SK-N-MC (cell line): ENCODE measurements at regions not wholly inside any gene's neighbourhood (a gene's known extent, or its start where the extent isn't known, plus 50 kb on each side); places are given as distances from the start of the nearest gene placed in this dataset.

Experiments
- FOXP2 ChIP-seq: optimal IDR thresholded peaks from 2 replicates; pipeline ENCODE3; 2011; ENCODE audit warnings: mild to moderate bottlenecking, moderate library complexity; ENCODE audit not compliant: insufficient read depth; ENCODE audit errors: extremely low read length, control extremely low read depth
- POLR2AphosphoS5 ChIP-seq: IDR thresholded peaks from 2 replicates; pipeline ENCODE4 v1.6.1; 2012; ENCODE audit warnings: mild to moderate bottlenecking, low read depth, low read length, borderline replicate concordance

GRCh38 chr2:133680343-133681049, 112.2 kb upstream of the NCKAP5 start:
- TF ChIP-seq POLR2AphosphoS5 (no peak), FOXP2 (no peak)
